NCI-H146 treated with DMSO at 0.1 percent for 48 hours (cell line): ENCODE measurements at regions not wholly inside any gene's neighbourhood (a gene's known extent, or its start where the extent isn't known, plus 50 kb on each side); places are given as distances from the start of the nearest gene placed in this dataset.

Experiments used
- DNase-seq: peaks from one replicate; lab custom pipeline; 2025; ENCODE audit not compliant: unreplicated experiment; lab: John Stamatoyannopoulos, UW

- DNase-seq = no peak
These were observed 385.1 kb downstream of the ZNF536 start for GRCh38 chr19:30757104-30757836.

GRCh38 chr19:30755581-30755980 is 383.4 kb downstream of the ZNF536 start:
- no peak for DNase-seq

GRCh38 chr19:30754162-30754561 is 382.0 kb downstream of the ZNF536 start:
- DNase-seq = no peak

GRCh38 chr19:30752876-30753275 is 380.7 kb downstream of the ZNF536 start:
- no peak for DNase-seq

GRCh38 chr19:30752201-30752600 is 380.0 kb downstream of the ZNF536 start:
- no peak for DNase-seq

- no peak for DNase-seq
These were observed 373.3 kb downstream of the ZNF536 start for GRCh38 chr19:30745476-30745985.

GRCh38 chr19:30744741-30745475 is 372.7 kb downstream of the ZNF536 start:
- DNase-seq = no peak

GRCh38 chr19:30743702-30744101 is 371.5 kb downstream of the ZNF536 start:
- DNase-seq = no peak

GRCh38 chr19:30743011-30743410 is 370.8 kb downstream of the ZNF536 start:
- no peak for DNase-seq

GRCh38 chr19:30742406-30742938 is 370.3 kb downstream of the ZNF536 start:
- no peak for DNase-seq

GRCh38 chr19:30741566-30741965 is 369.4 kb downstream of the ZNF536 start:
- no peak for DNase-seq

- DNase-seq = no peak
These were observed 367.2 kb downstream of the ZNF536 start for GRCh38 chr19:30739394-30739793.

- DNase-seq = no peak
These were observed 365.9 kb downstream of the ZNF536 start for GRCh38 chr19:30738047-30738446.

GRCh38 chr19:30734669-30735068 is 362.5 kb downstream of the ZNF536 start:
- DNase-seq = no peak

- no peak for DNase-seq
These were observed 361.8 kb downstream of the ZNF536 start for GRCh38 chr19:30733826-30734550.

GRCh38 chr19:30731591-30731990 is 359.4 kb downstream of the ZNF536 start:
- DNase-seq = no peak

- DNase-seq = no peak
These were observed 357.3 kb downstream of the ZNF536 start for GRCh38 chr19:30729451-30729850.

GRCh38 chr19:30722761-30723160 is 350.6 kb downstream of the ZNF536 start:
- no peak for DNase-seq

- DNase-seq = no peak
These were observed 350.0 kb downstream of the ZNF536 start for GRCh38 chr19:30722186-30722585.

- DNase-seq = no peak
These were observed 347.8 kb downstream of the ZNF536 start for GRCh38 chr19:30719999-30720345.

GRCh38 chr19:30719189-30719998 is 347.2 kb downstream of the ZNF536 start:
- DNase-seq = no peak
